ENCODE measurements at regions not wholly inside any gene's neighbourhood (a gene's known extent, or its start where the extent isn't known, plus 50 kb on each side); places are given as distances from the start of the nearest gene placed in this dataset.

DNA sequence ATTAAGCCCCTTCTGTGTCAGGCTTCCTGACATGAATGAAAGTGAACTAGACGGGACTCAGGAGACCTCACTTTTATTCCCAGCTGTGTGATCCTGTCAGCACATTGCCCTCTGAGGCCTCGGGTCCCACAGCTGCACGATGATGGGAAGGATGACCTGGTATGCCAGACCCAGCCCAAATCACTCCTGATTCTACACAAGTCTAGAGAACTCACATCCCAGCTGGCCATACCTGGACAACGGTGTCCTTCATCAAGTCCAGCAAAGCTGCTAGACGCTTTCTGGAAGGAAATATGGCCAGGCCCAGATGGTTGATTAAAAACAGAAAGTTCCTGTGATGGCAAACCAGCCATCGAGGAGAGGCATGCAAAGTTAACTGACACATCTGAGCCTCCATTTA, 118.0 kb upstream of the FSTL4 start:
- TF ChIP-seq, protein P1, sequence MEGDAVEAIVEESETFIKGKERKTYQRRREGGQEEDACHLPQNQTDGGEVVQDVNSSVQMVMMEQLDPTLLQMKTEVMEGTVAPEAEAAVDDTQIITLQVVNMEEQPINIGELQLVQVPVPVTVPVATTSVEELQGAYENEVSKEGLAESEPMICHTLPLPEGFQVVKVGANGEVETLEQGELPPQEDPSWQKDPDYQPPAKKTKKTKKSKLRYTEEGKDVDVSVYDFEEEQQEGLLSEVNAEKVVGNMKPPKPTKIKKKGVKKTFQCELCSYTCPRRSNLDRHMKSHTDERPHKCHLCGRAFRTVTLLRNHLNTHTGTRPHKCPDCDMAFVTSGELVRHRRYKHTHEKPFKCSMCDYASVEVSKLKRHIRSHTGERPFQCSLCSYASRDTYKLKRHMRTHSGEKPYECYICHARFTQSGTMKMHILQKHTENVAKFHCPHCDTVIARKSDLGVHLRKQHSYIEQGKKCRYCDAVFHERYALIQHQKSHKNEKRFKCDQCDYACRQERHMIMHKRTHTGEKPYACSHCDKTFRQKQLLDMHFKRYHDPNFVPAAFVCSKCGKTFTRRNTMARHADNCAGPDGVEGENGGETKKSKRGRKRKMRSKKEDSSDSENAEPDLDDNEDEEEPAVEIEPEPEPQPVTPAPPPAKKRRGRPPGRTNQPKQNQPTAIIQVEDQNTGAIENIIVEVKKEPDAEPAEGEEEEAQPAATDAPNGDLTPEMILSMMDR (conservative IDR thresholded peaks at IDR 0.05; ENCODE audit: low read depth, low read length), result no peak
- no peak for TF ChIP-seq EZH2 (IDR thresholded peaks at IDR 0.05; ENCODE audit: borderline replicate concordance, low read depth, low read length, poor library complexity, severe bottlenecking)
